ENCODE measurements at regions not wholly inside any gene's neighbourhood (a gene's known extent, or its start where the extent isn't known, plus 50 kb on each side); places are given as distances from the start of the nearest gene placed in this dataset.
"Not testable (repeated sequence)": the region's sequence is repeated elsewhere in the genome, so short reads cannot be mapped to it uniquely, and the experiment has no call there.

- DNase-seq (ENCODE audit: low read depth): no peak
- H3K4me3 ChIP-seq (ENCODE audit: low read depth, low read length): no peak overlapping the region
- no peak for TF ChIP-seq CTCF (conservative IDR thresholded peaks at IDR 0.05; ENCODE audit: low read depth, low read length)
These were observed 82.3 kb upstream of the SLC24A3 start for GRCh38 chr20:19129976-19130612.

- H3K4me3 ChIP-seq (ENCODE audit: low read depth, low read length): no peak overlapping the region
- TF ChIP-seq CTCF (conservative IDR thresholded peaks at IDR 0.05; ENCODE audit: low read depth, low read length): no peak
- no peak for DNase-seq (ENCODE audit: low read depth)
These were observed 81.8 kb upstream of the SLC24A3 start for GRCh38 chr20:19130613-19130984.

DNA sequence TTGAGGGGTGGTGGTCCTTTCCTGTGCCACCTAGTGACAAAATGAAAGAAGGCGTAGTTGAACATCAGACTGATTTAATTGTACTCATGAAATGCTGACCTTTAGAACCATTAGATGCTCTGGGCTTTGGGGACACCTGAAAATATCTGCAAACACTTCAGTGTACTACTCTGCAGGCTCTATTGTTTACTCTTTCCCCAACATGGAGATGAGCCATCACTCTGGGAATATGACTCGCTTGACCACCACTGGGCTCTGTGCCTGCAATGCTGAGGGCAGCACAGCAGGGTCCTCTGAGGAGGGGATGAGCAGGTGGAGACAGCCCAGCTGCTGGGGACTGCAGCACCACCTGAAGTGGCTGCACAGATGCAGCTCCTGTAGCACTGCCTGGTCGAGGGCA lies 74.8 kb upstream of the SLC24A3 start:
- DNase-seq (ENCODE audit: low read depth): no peak
- TF ChIP-seq CTCF (conservative IDR thresholded peaks at IDR 0.05; ENCODE audit: low read depth, low read length): no peak
- no peak overlapping the region for H3K4me3 ChIP-seq (ENCODE audit: low read depth, low read length)

DNA sequence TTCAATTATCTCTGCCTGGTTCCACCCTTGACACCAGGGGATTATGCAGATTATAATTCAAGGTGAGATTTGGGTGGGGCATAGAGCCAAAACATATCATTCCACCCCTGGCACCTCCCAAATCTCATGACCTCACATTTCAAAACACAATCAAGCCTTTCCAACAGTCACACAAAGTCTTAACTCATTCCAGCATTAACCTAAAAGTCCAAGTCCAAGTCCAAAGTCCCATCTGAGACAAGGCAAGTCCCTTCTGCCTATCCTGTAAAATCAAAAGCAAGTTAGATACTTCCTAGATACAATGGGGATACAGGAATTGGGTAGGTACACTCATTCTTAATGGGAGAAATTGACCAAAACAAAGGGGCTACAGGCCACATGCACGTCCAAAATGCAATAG lies 73.7 kb upstream of the SLC24A3 start:
- DNase-seq (ENCODE audit: low read depth): no peak
- no peak overlapping the region for H3K4me3 ChIP-seq (ENCODE audit: low read depth, low read length)
- no peak for TF ChIP-seq CTCF (conservative IDR thresholded peaks at IDR 0.05; ENCODE audit: low read depth, low read length)

DNA sequence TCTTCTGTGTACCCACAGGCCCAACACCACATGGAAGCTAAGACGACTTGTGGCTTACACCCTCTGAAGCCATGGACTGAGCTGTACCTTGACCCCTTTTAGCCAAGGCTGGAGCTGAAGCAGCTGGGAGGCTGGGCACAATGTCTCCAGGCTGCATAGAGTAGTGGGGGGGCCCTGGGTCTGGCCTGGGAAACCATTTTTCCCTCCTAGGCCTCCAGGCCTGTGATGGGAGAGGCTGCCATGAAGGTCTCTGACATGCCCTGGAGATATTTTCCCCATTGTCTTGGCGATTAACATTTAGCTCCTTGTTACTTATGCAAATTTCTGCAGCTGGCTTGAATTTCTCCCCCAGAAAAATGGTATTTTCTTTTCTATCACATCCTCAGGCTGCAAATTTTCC lies 72.9 kb upstream of the SLC24A3 start:
- H3K4me3 ChIP-seq (ENCODE audit: low read depth, low read length); DNase-seq (ENCODE audit: low read depth): not testable (repeated sequence)

DNA sequence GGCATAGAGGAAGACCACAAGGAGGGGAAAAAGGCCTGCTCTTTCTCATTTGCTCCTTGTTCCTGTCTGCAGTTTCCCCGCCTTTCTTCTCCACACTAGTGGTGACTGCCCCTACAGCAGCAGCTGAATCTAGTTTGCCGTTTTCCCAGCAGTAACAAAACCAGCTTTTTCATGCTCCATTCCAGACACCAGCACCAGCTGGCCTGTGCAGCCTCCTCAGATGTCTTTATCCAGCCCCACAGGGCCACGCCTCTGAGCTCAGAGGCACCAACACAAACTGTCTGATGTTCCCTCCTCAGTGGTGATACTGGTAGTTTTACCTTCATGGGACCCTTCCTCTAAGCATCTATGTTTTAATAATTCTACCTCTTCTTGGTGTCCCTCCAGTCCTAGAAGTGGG lies 70.4 kb upstream of the SLC24A3 start:
- TF ChIP-seq CTCF (conservative IDR thresholded peaks at IDR 0.05; ENCODE audit: low read depth, low read length): no peak
- DNase-seq (ENCODE audit: low read depth): no peak
- no peak overlapping the region for H3K4me3 ChIP-seq (ENCODE audit: low read depth, low read length)

- no peak for TF ChIP-seq CTCF (conservative IDR thresholded peaks at IDR 0.05; ENCODE audit: low read depth, low read length)
- no peak overlapping the region for H3K4me3 ChIP-seq (ENCODE audit: low read depth, low read length)
- no peak for DNase-seq (ENCODE audit: low read depth)
These were observed 68.6 kb upstream of the SLC24A3 start for GRCh38 chr20:19143890-19144289.

All from choroid plexus epithelial cell (primary cell).